Gastrocnemius medialis (tissue), 4 donors: ENCODE measurements at regions not wholly inside any gene's neighbourhood (a gene's known extent, or its start where the extent isn't known, plus 50 kb on each side); places are given as distances from the start of the nearest gene placed in this dataset.

Experiments used
- POLR2A ChIP-seq, 2 donors: fragments of 450-650 bp; IDR thresholded peaks; one replicate each; pipeline ENCODE4 v1.6.1; 2017; ENCODE audit warnings: antibody characterized with exemption in 2 of 2, mild to moderate bottlenecking in 2 of 2, moderate library complexity in 2 of 2
- TF ChIP-seq, protein P1 (sequence below), 5 experiments: fragments of 450-650 bp in 3 of 5; fragments of 200-600 bp in 2 of 5; sonication (generic) in 2 of 5; IDR thresholded peaks in 4 of 5; conservative IDR thresholded peaks in 1 of 5; 1 replicate in 4 of 5; 2 replicates in 1 of 5; pipeline ENCODE4 v1.5.1; 2016 to 2019; ENCODE audit warnings: antibody characterized with exemption in 5 of 5, mild to moderate bottlenecking in 3 of 5, moderate library complexity in 3 of 5

DNA sequence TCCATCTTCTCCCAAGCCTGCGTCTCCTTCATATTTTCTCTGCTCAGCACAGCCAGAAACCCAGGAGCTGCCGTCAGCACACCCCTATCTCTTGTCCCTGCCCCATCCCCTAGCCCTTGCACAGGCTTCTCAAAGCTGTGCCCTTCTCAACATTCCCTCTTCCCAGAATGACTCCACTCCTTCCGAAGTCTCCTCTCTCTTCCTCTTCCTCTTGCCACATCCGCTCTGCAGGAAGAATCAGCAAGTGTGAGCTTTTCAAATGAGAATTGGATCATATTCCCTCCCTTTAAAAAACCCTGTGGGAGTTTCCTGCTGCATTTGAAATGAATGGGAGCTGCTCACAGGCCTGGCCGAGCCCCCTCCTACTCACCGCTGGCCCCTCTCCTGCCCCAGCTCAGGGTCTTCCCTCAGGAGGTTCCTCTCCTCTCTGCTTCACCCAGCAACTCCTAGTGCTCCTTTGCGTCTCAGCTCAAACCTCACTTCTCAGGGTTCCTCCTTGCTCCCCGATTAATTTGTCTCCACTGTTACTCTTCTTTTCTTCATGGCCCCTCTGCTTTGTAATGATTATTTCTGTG, 528.5 kb upstream of the CCDC196 start:
- TF ChIP-seq, protein P1, sequence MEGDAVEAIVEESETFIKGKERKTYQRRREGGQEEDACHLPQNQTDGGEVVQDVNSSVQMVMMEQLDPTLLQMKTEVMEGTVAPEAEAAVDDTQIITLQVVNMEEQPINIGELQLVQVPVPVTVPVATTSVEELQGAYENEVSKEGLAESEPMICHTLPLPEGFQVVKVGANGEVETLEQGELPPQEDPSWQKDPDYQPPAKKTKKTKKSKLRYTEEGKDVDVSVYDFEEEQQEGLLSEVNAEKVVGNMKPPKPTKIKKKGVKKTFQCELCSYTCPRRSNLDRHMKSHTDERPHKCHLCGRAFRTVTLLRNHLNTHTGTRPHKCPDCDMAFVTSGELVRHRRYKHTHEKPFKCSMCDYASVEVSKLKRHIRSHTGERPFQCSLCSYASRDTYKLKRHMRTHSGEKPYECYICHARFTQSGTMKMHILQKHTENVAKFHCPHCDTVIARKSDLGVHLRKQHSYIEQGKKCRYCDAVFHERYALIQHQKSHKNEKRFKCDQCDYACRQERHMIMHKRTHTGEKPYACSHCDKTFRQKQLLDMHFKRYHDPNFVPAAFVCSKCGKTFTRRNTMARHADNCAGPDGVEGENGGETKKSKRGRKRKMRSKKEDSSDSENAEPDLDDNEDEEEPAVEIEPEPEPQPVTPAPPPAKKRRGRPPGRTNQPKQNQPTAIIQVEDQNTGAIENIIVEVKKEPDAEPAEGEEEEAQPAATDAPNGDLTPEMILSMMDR (IDR thresholded peaks at IDR 0.05 in 4 of 5, conservative IDR thresholded peaks at IDR 0.05 in 1 of 5) = no peak
- no peak for TF ChIP-seq POLR2A (IDR thresholded peaks at IDR 0.05)
